ENCODE measurements at regions not wholly inside any gene's neighbourhood (a gene's known extent, or its start where the extent isn't known, plus 50 kb on each side); places are given as distances from the start of the nearest gene placed in this dataset.
"Not testable (repeated sequence)": the region's sequence is repeated elsewhere in the genome, so short reads cannot be mapped to it uniquely, and the experiment has no call there.

GRCh38 chr12:83465632-83466031, 778.9 kb downstream of the TMTC2 start:
- no peak for DNase-seq (ENCODE audit: low read depth)

- DNase-seq (ENCODE audit: low read depth) = no peak
Measured at GRCh38 chr12:83462419-83462818, 775.7 kb downstream of the TMTC2 start.

- DNase-seq (ENCODE audit: low read depth) = no peak
Measured at GRCh38 chr12:83461336-83461935, 774.7 kb downstream of the TMTC2 start.

- DNase-seq (ENCODE audit: low read depth) = no peak
Measured at GRCh38 chr12:83451189-83451588, 764.5 kb downstream of the TMTC2 start.

- DNase-seq (ENCODE audit: low read depth) = no peak
Measured at GRCh38 chr12:83434600-83434999, 747.9 kb downstream of the TMTC2 start.

- no peak for DNase-seq (ENCODE audit: low read depth)
Measured at GRCh38 chr12:83432176-83432719, 745.5 kb downstream of the TMTC2 start.

GRCh38 chr12:83427586-83428136, 741.0 kb downstream of the TMTC2 start:
- DNase-seq (ENCODE audit: low read depth) = not testable (repeated sequence)

- no peak for DNase-seq (ENCODE audit: low read depth)
Measured at GRCh38 chr12:83414981-83415380, 728.3 kb downstream of the TMTC2 start.

GRCh38 chr12:83408851-83409250, 722.1 kb downstream of the TMTC2 start:
- no peak for DNase-seq (ENCODE audit: low read depth)

GRCh38 chr12:83408146-83408545, 721.4 kb downstream of the TMTC2 start:
- no peak for DNase-seq (ENCODE audit: low read depth)

GRCh38 chr12:83404521-83404920, 717.8 kb downstream of the TMTC2 start:
- DNase-seq (ENCODE audit: low read depth) = no peak

GRCh38 chr12:83390186-83390585, 703.5 kb downstream of the TMTC2 start:
- no peak for DNase-seq (ENCODE audit: low read depth)

GRCh38 chr12:83389237-83389996, 702.7 kb downstream of the TMTC2 start:
- DNase-seq (ENCODE audit: low read depth) = no peak

GRCh38 chr12:83388551-83388950, 701.8 kb downstream of the TMTC2 start:
- no peak for DNase-seq (ENCODE audit: low read depth)

GRCh38 chr12:83386527-83387264, 700.0 kb downstream of the TMTC2 start:
- no peak for DNase-seq (ENCODE audit: low read depth)

GRCh38 chr12:83378186-83378727, 691.6 kb downstream of the TMTC2 start:
- DNase-seq (ENCODE audit: low read depth) = no peak

- no peak for DNase-seq (ENCODE audit: low read depth)
Measured at GRCh38 chr12:83365317-83365716, 678.6 kb downstream of the TMTC2 start.

GRCh38 chr12:83361475-83361874, 674.8 kb downstream of the TMTC2 start:
- no peak for DNase-seq (ENCODE audit: low read depth)

GRCh38 chr12:83361071-83361470, 674.4 kb downstream of the TMTC2 start:
- DNase-seq (ENCODE audit: low read depth) = no peak

- DNase-seq (ENCODE audit: low read depth) = no peak
Measured at GRCh38 chr12:83349907-83350611, 663.4 kb downstream of the TMTC2 start.

GRCh38 chr12:83346333-83346732, 659.6 kb downstream of the TMTC2 start:
- no peak for DNase-seq (ENCODE audit: low read depth)

- DNase-seq (ENCODE audit: low read depth) = no peak
Measured at GRCh38 chr12:83343767-83344166, 657.1 kb downstream of the TMTC2 start.
